Ectodermal cell (in vitro differentiated cells): ENCODE measurements at regions not wholly inside any gene's neighbourhood (a gene's known extent, or its start where the extent isn't known, plus 50 kb on each side); places are given as distances from the start of the nearest gene placed in this dataset.
"Not testable (repeated sequence)": the region's sequence is repeated elsewhere in the genome, so short reads cannot be mapped to it uniquely, and the experiment has no call there.

Source experiments
- H3K27ac ChIP-seq: 2 replicates; pipeline ENCODE4 v1.7.0; 2013; ENCODE audit warnings: mild to moderate bottlenecking, low read depth, low read length; ENCODE audit not compliant: insufficient read depth, poor library complexity, severe bottlenecking
- H3K27me3 ChIP-seq: 2 replicates; pipeline ENCODE4 v1.7.0; 2013; ENCODE audit warnings: mild to moderate bottlenecking, low read length; ENCODE audit not compliant: insufficient read depth, control insufficient read depth, poor library complexity, severe bottlenecking
- H3K36me3 ChIP-seq: one replicate; pipeline ENCODE4 v1.7.0; 2013; ENCODE audit warnings: low read length; ENCODE audit not compliant: control insufficient read depth, insufficient read depth
- H3K4me1 ChIP-seq: one replicate; pipeline ENCODE4 v1.7.0; 2013; ENCODE audit warnings: low read length; ENCODE audit not compliant: control insufficient read depth, insufficient read depth
- H3K4me3 ChIP-seq: 2 replicates; pipeline ENCODE4 v1.7.0; 2013; ENCODE audit warnings: low read depth, low read length, control low read depth; ENCODE audit not compliant: insufficient read depth
- H3K9me3 ChIP-seq: 2 replicates; pipeline ENCODE4 v1.7.0; 2013; ENCODE audit warnings: mild to moderate bottlenecking, low read length, moderate library complexity; ENCODE audit not compliant: control insufficient read depth
- WGBS, 2 experiments: methylation state at CpG; one replicate each; pipeline ENCODE4 v1.1.7; 2013; ENCODE audit warnings: missing lambda C conversion rate in 2 of 2; 5-methylcytosine and 5-hydroxymethylcytosine counted together

- Histone ChIP-seq H3K27ac (no peak overlapping the region), H3K4me1 (no peaks in the 10 kb centered on the region), H3K4me3 (no peak overlapping the region), H3K9me3 (no peaks in the 10 kb centered on the region), H3K27me3 (no peaks in the 10 kb centered on the region), H3K36me3 (no peaks in the 10 kb centered on the region)
- 89 to 90% methylated on average over 6 of the region's 6 CpGs for WGBS, 2 experiments
Measured at GRCh38 chr2:64924170-64924934, 64.8 kb upstream of the SLC1A4 start.

DNA sequence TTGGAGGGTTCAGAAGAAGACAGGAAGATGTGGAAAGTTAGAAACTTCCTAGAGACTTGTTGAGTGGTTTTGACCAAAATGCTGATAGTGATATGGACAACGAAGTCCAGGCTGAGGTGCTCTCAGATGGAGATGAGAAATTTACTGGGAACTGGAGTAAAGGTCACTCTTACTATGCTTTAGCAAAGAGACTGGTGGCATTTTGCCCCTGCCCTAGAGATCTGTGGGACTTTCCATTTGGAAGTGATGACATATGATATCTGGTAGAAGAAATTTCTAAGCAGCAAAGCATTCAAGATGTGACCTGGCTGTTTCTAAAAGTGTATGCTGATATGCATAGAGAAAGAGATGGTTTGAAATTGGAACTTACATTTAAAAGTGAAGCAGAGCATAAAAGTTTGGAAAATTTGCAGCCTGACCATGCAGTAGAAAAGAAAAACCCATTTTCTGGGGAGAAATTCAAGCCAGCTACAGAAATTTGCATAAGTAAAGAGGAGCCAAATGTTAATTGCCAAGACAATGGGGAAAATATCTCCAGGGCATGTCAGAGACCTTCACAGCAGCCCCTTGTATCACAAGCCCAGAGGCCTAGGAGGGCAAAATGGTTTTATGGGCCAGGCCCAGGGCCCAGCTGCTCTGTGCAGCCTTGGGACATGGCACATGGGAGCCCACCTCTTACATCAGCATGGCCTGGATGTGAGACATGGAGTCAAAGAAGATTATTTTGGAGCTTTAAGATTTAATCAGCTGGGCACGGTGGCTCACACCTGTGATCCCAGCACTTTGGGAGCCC, 63.1 kb upstream of the SLC1A4 start:
- not testable (repeated sequence) for H3K4me1 ChIP-seq, H3K27ac ChIP-seq, H3K36me3 ChIP-seq, H3K27me3 ChIP-seq, H3K9me3 ChIP-seq, H3K4me3 ChIP-seq
- 91 to 93% methylated on average over 2 of the region's 2 CpGs for WGBS, 2 experiments

DNA sequence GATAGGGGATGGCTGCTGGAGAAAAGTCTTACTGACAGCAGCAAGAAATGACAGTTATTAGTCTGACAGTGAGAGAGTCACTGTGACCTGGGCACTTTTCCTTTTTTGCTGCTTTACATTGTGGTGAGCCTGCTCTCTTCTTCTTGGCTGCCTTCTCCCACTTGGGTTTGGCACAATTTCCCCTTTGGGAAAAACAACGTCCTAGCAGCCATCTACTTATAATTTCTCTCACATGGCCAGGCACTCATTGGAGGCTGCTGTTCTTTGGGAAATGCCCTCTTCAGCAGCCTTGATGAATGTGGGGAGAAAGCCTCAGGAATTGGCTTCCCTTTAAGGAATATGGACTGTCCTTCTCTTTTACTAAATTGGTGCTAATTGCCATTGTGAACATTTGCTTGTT, 60.4 kb upstream of the SLC1A4 start:
- Histone ChIP-seq H3K36me3 (no peaks in the 10 kb centered on the region), H3K27ac (no peak overlapping the region), H3K4me1 (no peaks in the 10 kb centered on the region), H3K9me3 (no peaks in the 10 kb centered on the region), H3K4me3 (no peak overlapping the region), H3K27me3 (no peaks in the 10 kb centered on the region)
- 75 to 82% methylated on average over 1 of the region's 1 CpG for WGBS, 2 experiments

- no peaks in the 10 kb centered on the region for H3K4me1 ChIP-seq
- H3K27ac ChIP-seq: no peak overlapping the region
- whole genome bisulfite sequencing, 2 experiments: 82 to 92% methylated on average over 1 of the region's 1 CpG
- no peaks in the 10 kb centered on the region for H3K36me3 ChIP-seq
- peaks cover 3% of the 10 kb centered on the region for H3K27me3 ChIP-seq
- H3K9me3 ChIP-seq: no peaks in the 10 kb centered on the region
- H3K4me3 ChIP-seq: no peak overlapping the region
Measured at GRCh38 chr2:64929333-64929732, 59.9 kb upstream of the SLC1A4 start.

- no peaks in the 10 kb centered on the region for H3K9me3 ChIP-seq
- H3K4me1 ChIP-seq: no peaks in the 10 kb centered on the region
- no peak overlapping the region for H3K27ac ChIP-seq
- H3K27me3 ChIP-seq: peaks cover 3% of the 10 kb centered on the region
- H3K4me3 ChIP-seq: no peak overlapping the region
- H3K36me3 ChIP-seq: no peaks in the 10 kb centered on the region
- 87 to 90% methylated on average over 1 of the region's 1 CpG for WGBS, 2 experiments
Measured at GRCh38 chr2:64930258-64930671, 58.9 kb upstream of the SLC1A4 start.

GRCh38 chr2:64931246-64932115, 57.7 kb upstream of the SLC1A4 start:
- Histone ChIP-seq H3K9me3 (no peaks in the 10 kb centered on the region), H3K27me3 (peaks cover 3% of the 10 kb centered on the region), H3K4me3 (no peak overlapping the region), H3K27ac (no peak overlapping the region), H3K4me1 (no peaks in the 10 kb centered on the region), H3K36me3 (no peaks in the 10 kb centered on the region)
- 74 to 83% methylated on average over 9 of the region's 9 CpGs for WGBS, 2 experiments

DNA sequence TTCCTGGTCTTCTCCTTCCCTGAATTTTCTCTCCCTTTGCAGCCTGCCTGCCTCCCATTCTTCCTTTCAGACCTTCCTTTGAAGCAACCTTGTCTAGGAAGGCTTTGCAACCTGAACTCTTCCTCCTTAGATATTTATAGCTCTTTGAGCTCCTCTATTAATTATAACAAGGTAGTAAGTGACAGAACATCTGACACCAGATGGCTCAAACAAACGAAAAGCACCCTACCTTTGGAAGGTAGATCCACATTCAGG, 57.2 kb upstream of the SLC1A4 start:
- H3K36me3 ChIP-seq: no peaks in the 10 kb centered on the region
- no peak overlapping the region for H3K4me3 ChIP-seq
- no peak overlapping the region for H3K27ac ChIP-seq
- WGBS, 2 experiments: 74 to 85% methylated on average over 1 of the region's 1 CpG
- H3K9me3 ChIP-seq: no peaks in the 10 kb centered on the region
- H3K27me3 ChIP-seq: peaks cover 3% of the 10 kb centered on the region
- H3K4me1 ChIP-seq: no peaks in the 10 kb centered on the region

DNA sequence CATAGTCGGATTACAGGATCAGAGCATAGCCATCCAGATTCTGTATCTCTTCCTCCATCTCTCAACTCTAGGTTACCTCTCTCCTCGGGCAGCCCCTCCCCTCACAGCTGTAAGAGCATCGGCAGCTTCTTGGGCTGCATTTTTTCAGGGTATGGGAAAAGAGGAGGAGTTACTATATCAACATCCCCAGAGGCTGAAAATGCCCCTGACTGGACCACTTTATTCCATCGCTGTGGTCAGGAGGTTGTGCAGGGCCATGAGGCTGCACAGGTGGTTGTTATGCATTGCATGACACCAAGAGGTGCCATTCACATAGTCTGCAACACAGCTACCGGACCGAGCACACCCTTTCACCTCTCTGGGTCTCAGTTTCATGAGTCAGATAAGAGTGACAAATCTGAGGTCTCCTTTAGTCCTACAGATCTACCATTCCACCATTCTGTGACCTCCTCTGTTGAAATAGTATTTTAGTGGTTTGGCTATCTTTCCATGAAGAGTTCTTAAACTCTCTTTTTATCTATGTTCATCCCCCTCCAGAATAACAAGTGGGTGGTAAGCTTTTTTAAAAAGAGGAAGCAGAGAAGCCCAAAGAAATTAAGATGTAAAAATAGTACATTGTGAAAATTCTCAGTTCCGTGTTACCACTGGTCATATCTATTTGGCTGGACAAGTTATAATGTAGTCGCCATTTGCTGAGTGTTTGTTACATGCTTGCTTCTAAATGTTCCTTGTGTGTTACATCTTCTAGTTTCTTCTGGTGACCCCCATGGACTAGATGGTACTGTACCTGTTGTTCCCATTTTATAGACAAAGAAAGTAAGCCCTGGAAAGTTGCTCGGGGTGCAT, 56.6 kb upstream of the SLC1A4 start:
- Histone ChIP-seq H3K4me1 (no peaks in the 10 kb centered on the region), H3K4me3 (no peak overlapping the region), H3K9me3 (no peaks in the 10 kb centered on the region), H3K27ac (no peak overlapping the region), H3K27me3 (peaks cover 3% of the 10 kb centered on the region), H3K36me3 (no peaks in the 10 kb centered on the region)
- 93 to 94% methylated on average over 9 of the region's 9 CpGs for WGBS, 2 experiments

GRCh38 chr2:64934530-64934929, 54.7 kb upstream of the SLC1A4 start:
- Histone ChIP-seq H3K4me1 (no peaks in the 10 kb centered on the region), H3K4me3 (no peak overlapping the region), H3K36me3 (no peaks in the 10 kb centered on the region), H3K9me3 (no peaks in the 10 kb centered on the region), H3K27ac (no peak overlapping the region), H3K27me3 (peaks cover 3% of the 10 kb centered on the region)
- WGBS, 2 experiments: 90 to 100% methylated on average over 4 of the region's 4 CpGs
